NCI-H510A treated with DMSO at 0.1 percent for 48 hours (cell line): ENCODE measurements at regions not wholly inside any gene's neighbourhood (a gene's known extent, or its start where the extent isn't known, plus 50 kb on each side); places are given as distances from the start of the nearest gene placed in this dataset.

Experiments used
- DNase-seq: peaks from one replicate; lab custom pipeline; 2025; lab: John Stamatoyannopoulos, UW

DNA sequence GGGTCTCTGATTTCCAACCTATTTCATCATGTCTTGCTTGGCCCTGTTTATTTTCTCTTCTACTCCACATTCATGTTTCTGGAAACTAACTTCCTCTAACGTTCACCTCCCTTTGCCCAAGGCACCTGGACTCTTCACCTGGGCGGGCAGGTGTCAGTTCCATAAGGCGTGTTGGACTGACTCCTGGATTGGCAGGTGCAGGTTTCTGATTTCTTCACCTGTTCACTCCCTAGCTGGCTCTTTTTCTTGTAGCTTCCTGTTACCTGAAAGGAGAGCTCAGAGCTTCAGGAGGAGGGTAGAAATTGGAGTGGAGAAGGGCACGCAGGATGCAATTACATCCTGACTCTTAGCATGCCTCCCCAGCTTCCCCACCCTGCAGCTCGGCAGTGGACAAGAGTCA, 350.8 kb upstream of the KLF3 start:
- DNase-seq, result peak; percentile 93

DNA sequence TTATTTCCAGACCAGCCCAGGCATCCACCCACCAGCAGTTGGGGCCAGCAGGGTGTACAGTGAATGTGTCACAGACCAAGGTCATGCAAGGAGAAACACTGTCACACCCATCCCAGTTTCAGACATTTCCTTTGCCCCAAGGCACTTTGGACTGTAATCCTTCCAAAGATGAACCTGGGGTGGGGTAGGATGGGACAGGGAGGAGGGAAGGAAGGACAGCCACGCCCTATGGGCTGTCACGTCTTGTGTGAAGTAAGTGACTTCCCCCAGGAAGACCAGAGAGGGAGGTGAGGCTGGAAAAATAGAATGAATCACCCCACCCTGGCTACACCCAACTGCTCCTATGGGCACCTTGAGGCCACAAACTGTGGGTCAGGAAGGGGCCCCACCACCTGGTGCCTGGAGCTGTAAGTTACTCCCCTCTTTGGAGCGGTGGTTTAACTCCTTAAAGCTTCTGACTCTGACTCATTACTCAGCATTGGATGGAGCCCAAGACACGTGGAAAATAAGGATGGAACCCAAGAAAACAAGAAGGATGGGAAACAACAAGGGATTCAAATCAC, 349.9 kb upstream of the KLF3 start:
- DNase-seq, result no peak

DNA sequence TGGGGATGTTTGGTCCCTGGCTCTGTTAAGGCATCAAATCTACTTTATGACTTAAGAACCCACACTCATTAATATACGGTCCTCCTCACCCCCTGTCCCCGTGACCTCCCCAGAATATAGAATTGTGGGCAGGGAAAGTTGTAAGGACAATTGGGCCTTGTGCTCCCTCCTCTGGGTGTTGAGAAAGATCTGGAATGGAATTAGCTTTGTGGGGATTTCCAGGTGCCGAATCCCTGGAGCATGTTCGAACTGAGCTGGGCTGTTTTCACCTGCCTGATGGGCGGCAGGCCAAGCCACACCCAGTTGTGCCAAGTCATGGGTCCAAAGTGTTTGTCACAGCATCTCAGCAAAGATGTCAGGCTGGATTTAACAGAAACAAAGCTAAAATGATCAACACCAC, 349.3 kb upstream of the KLF3 start:
- DNase-seq, result no peak

DNA sequence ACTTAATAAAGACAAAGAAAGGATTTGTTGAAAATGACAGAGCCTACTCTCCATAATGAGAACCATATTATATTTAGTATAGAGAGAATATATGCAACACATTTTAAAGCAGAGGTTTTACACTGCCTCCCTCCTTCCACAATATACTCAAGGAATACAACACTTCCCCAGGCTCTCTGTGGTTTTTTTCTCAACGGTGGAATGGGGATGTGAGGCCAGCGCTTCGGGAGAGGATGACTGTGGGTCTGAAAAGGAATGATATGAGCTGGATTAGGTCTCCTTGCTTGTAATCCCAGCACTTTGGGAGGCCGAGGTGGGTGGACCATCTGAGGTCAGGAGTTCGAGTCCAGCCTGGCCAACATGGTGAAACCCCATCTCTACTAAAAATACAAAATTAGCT, 348.7 kb upstream of the KLF3 start:
- DNase-seq, result no peak

DNA sequence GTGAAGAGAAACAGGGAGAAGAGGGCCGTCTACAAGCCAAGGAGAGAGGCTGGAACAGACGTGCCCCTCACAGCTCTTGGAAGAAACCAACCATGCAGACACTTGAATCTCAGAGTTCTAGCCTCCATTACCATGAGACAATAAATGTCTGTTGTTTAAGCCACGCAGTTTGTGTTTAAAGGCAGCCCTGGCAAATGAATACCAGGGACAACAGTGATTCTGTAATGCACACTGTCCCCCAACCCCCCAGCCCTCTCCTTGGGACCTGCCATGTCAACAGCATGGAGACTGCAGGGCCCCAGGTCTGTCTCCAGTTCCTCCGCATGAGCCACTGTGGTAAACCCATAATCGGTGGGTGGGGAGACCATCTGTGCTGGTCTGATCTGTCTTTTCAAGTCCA, 348.0 kb upstream of the KLF3 start:
- DNase-seq, result no peak

DNA sequence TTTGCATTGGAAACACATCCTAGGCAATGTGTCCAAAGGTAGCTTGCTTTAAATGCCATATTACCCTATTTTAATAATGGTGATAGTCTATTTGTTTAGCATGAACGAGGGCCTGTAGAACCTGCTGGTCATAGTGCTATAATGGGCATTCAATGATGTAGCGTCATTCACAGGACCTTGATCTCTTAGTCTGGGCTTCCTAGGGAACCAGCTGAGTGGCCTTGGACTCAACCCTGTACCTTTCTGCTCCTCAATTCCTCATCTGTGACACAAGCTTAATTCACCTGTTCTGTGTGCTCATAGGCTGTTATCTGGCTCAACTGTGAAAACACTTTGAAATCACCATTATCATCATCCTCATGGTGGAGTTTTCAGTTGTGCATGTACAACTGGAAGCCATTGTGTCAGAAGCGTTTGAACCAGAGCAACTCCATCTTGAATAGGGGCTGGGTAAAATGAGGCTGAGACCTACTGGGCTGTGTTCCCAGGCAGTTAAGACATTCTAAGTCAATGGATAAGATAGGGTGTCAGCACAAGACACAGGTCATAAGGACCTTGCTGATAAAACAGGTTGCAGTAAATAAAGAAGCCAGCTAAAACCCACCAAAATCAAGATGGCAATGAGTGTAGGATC, 346.8 kb upstream of the KLF3 start:
- DNase-seq, result no peak

DNA sequence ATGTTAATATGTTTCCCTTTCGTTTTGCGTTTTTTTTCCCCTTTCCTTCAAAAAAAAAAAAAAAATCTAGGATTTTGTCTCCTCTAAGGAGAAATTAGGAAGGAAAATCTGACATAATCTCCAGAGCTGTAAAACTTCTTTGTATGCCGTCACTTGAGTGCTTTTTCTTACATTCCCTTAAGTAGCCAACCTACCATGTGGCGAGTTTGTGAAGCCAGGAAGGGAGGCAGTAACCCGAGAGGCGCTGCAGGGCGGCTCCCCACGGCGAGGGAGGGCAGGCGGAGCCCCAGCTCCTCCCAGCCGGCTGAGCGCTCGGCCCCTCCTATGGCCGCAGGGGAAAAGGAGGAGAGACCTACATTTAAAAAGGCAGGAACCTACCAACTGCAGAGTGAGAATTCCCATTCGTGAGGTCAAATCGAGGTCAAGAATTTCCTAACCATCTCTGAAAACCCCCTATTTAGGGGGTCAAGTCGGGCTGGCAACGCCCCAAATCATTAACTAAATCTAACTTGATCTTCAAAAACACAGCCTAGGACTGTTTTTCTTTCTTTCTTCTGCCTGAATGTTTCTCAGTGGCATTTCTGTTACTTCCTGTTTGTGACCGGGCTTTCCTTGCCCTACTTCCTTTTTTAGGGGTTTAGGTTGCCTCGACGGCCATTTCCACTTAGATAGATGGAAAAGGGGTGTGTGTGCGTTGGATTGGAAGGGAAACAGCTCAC, 345.1 kb upstream of the KLF3 start:
- peak; percentile 81 for DNase-seq

DNA sequence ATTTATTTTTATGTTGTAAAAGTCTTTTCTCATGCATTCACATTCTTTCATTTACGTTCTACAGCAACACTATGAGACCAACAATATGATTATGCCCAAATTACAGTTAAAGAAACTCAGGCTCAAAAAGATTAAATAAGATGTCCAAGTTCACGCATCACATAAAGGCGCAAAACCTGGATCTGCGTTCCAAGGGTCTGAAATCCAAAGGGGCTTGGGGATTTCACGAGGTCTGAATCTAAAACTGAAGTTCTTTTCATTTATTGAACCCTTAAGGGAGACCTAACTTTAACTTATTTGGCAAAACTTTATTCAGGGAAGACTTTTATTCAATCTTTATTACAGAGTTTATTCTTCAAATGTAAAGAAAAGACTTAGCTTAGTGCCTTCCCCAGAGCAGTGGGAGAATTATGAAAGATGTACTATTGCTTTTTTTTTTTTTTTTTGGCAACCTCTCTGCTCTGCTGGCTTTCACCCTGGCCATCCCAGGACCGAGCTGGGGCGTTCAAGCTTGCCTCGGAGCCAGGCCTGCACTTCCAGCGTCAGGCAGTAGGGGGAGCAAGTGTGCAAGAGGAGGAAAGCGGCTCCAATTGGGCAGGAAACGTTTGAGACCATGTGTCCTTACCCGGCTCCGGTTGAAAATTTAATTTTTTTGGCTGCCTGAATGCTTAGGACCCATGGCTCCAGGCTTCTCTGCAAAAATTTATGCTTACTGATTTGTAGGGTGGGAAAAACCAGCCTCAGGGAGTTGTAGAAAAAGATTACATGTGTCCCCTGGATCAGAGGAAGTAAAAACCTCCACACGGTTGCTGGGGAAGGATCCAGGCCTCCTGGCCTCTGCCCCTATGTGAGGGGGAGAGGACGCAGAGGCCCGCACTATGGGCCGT, 344.3 kb upstream of the KLF3 start:
- peak; percentile 69 for DNase-seq

DNA sequence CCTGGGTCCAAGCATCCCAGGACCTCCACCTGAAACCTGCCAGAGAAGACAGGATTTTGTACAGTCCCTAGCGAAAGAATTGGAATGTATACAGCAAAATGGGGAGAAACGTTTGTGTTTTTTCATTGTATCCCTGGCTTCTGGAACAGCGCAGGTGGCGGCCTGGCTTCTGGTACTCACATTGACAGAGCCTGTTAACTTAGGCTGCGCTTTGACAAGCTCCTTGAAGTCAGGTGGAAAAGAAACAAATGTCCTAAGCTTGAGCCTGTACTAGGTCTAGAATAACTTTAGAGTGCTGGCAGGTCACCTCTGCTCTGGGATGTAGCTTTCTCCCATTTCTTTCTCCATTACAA, 343.7 kb upstream of the KLF3 start:
- no peak for DNase-seq

GRCh38 chr4:38320833-38321232, 343.2 kb upstream of the KLF3 start:
- DNase-seq, result no peak

DNA sequence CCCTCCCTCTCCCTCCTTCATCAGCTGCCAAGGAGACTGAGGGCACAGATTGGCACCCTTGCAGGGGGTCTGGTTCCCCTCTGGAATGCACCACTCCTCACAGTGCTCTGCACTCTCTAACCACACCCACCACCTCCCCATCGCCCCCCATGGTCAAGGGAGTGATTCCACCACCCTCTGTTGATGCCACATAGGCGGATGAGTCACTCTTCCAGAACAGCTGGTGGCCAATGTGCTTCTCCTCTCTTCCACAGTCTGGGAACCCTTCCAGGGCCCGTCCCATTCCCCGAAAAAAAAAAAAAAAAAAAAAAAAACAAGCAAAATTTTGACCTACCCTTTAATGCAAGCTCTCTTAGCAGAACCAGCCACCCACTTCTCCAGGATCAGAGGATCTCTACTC, 341.3 kb upstream of the KLF3 start:
- DNase-seq, result no peak

DNA sequence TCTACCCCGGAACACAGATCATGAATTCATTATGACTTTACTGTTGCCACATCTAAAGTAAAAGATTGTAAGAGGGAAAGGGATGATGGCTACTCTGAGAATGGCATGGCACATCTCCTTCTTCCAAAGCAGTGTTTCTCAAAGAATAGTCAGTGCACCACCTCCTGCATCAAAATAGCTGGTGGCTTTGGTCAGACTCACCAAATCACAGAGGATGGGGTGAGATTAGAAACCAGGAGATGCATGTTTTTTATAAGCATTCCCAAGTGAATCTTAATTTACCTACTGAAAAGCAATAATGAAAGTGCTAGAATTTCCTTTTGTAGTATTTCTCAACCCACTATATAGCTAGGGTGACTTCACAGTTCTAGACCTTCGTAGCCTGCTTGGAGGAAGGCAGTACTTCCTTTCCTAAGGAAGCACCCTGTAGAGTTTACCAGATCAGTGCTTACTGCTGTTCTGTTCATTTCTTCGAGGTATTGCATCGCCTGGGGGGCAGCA, 340.8 kb upstream of the KLF3 start:
- DNase-seq, result no peak

DNA sequence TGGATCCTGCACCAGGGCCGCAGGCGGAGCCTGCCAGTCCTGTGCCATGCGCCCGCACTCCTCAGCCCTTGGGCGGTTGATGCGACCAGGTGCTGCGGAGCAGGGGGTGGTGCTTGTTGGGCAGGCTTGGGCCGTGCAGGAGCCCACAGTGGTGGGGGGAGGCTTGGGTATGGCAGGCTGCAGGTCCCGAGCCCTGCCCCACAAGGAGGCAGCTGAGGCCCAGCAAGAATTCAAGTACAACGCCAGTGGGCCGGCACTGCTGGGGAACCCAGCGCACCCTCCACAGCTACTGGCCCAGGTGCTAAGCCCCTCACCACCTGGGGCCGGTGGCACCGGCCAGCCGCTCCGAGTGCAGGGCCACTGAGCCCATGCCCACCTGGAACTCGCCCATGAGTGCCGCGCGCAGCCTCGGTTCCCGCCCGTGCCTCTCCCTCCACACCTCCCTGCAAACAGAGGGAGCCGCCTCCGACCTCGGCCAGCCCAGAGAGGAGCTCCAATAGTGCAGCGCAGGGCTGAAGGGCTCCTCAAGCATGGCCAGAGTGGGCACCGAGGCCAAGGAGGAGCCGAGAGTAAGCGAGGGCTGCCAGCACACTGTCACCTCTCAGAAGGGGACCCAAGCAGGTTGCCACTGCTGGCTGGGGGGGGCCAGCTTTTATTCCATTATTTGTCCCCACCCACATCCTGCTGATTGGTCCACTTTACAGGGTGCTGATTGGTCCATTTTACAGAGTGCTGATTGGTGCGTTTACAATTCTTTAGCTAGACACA, 339.0 kb upstream of the KLF3 start:
- DNase-seq, result no peak

DNA sequence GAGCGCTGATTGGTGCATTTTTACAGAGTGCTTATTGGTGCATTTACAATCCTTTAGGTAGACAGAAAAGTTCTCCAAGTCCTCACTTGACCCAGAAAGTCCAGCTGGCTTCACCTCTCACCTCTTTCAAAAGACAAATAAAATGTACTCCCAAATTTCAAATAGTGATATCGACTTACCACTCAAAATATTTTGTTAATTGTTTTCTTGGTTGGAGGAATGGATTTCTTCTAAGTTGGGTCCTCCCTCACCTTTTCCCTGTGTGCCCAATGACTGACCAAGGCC, 338.4 kb upstream of the KLF3 start:
- DNase-seq, result no peak

DNA sequence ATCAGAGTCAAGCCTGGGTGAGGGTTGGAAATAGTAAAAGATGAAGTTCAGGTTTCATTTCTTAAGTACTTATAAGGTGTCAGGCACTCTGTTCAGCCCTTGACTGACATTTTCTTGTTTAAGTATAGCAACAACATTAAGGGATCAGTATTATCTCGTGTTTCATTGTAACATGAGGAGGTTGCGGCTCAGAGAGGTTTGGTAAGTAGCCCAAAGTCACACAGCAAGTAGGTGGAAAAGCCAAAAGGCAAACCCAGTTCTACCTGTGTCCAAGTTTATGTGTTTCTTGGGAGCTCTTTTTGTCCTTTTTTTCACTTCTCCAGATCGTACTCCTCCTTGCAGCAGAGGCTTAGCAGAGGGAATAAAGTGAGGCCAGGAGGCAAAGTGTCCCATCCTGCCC, 337.5 kb upstream of the KLF3 start:
- no peak for DNase-seq

GRCh38 chr4:38327174-38327573, 336.8 kb upstream of the KLF3 start:
- DNase-seq, result no peak

DNA sequence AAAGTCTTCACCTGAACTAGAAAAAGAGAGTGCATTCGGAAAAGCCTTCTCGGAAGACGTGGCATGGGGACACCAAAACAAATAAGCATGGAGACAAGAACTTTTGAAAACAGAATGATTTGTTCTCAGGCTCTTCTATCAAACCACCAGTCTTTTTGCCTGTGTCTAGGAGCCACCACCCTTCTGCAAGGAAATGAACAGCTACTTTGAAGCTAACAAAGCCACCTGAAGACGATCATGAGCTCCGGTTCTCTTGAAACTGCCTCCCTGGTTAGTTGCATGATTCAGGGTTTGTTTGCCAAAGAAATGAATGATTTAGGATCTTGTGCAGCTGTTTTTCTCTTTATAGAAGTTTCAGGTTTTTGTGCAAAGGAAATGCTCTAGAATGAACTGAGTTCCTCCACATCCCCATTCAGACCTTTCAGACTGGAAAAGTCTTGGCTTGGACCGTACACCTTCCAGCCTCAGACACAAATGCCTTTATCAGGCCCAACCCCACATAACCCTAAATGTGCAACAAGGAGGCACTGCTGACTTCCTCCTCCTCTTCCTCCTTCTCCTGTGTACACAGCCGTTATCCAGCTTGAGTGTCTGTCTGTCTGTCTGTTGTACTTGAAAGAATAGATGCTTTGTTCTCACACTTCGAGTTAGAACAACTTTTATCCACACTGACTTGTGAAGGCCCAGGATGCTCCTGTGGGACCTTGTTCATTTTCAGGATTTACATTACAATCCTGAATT, 334.8 kb upstream of the KLF3 start:
- DNase-seq, result no peak

DNA sequence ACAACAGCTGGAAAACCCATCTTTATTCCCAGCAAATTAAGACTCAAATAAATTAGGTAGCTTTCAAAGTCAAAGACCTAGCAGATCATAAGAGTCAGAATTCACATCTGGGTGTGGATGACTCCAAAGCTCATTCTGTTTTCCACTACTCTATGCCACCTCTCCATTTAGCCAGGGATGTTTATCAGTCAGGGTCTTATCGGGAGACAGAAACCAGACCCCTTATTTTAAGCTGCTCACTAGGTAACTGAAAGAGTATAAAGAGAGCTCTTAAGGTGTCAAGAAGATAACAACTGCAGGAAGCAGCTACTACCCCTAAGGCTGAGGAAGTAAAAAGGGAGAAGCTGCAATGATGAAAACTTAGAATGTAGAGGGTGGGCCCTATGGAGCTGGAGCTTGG, 333.7 kb upstream of the KLF3 start:
- DNase-seq, result no peak

DNA sequence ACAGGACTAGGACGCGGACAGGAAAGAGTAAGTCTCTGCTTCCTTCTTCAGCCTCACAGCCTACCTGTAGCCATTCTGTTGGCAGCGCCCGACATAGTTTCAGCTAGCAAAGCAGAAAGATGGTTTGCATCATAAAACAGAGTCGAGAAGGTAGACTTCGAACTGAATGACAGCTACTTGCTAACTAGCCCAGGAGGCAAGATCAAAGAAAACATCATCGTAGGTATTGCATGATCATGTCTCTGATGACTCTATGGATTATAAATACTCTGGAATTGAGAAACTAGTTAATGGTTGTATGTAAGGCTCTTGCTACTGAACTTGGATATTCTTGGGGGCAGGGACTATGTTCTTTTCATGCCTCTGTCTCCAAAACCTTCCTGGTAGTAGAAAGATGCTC, 333.1 kb upstream of the KLF3 start:
- DNase-seq, result no peak

DNA sequence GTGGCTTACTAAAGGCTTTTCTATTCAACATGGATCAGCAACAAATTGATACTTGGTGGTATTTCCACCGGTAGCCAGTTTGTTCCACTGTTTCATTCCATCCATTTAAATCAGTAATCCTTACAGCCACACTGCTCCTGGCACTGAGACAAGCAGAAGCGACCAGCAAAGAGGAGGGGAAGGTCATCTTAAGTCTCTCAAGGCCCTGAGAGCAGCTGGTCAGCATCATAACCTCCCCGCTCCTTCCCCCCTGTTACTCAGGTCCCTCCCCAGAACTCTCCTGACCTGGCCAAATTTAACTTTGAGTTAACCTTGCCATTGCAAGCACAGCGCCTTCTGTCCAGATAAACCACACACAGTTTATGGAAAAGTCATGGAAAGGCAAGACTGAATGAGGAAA, 331.3 kb upstream of the KLF3 start:
- no peak for DNase-seq

DNA sequence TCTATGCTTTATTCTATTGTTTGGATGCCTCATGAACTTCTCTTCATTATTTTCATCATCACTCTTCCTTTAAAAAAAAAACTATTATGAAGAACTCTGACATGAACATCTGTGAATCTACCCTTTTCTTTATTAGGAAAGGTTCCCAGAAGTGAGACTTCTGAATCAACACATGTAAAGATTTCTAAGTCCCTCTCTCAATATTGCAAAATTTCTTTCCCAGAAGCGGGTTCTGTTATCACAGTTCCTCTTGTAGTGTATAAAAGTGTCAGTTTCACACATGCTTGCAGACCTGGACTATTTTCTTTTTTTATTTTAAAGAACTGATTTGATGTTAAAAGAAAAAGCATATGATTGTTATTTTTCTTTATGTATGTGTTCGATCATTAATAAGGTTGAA, 330.8 kb upstream of the KLF3 start:
- no peak for DNase-seq
